ENCODE measurements at regions not wholly inside any gene's neighbourhood (a gene's known extent, or its start where the extent isn't known, plus 50 kb on each side); places are given as distances from the start of the nearest gene placed in this dataset.
"Not testable (repeated sequence)": the region's sequence is repeated elsewhere in the genome, so short reads cannot be mapped to it uniquely, and the experiment has no call there.

DNA sequence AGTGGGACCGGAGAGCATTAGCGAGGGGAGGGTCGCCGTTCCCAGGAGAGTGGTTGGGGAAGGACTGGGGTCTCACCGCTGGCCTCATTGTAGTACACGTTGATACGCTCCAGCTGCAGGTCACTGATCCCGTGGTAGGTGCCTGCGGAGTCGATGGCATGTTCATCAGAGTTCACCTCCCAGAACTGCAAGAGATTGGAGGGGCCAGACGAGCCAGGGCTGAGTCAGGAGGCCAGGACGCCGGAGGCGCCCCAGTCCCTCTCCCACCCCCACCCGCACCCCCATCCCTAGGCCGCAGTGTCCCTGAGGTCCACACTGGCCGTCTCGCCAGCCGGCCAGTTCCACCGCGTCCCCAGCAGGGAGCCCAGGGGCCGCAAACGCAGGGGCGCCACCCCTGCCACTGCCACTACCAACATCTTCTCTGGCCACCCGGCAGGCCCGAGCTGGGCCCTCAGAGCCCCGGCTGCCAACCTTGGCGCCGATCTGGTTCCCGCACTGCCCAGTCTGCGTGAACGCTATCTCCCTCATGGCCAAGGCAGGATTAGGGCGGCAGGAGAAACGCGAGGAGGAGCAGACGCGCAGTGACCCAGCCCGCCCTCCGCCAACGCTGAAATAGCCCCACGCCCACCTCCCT is 144.2 kb downstream of the ALG10 start:
- no peak for DNase-seq (ENCODE audit: low read depth, low spot score)
- no peak overlapping the region for H3K9ac ChIP-seq (ENCODE audit: insufficient read length)
- H3K27ac ChIP-seq: no peak overlapping the region
- no peaks in the 10 kb centered on the region for H3K9me3 ChIP-seq (ENCODE audit: low read depth, low read length)
- TF ChIP-seq FOXP2 (optimal IDR thresholded peaks at IDR 0.05; ENCODE audit: control extremely low read depth, extremely low read length, insufficient read depth) (no peak), POLR2AphosphoS5 (IDR thresholded peaks at IDR 0.05; ENCODE audit: borderline replicate concordance, low read depth, low read length) (no peak), EZH2 (IDR thresholded peaks at IDR 0.05) (no peak)
- H3K4me3 ChIP-seq: no peak overlapping the region
- H3K36me3 ChIP-seq (ENCODE audit: insufficient read depth, low read length): no peaks in the 10 kb centered on the region

DNA sequence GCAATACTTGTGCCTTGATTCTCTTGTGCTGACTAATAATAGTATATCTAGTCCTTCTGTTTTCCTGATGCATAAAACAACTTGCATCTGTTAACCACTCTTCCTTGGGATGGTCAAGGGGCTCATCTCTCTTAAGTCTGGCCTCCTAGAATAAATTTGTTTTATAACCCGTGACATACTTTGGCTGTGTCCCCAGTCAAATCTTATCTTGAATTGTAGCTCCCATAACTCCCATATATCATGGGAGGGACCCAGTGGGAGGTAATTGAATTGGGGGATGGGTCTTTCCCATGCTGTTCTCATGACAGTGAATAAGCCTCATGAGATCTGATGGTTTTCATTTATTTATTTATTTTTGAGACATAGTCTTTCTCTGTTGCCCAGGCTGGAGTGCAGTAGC is 146.2 kb downstream of the ALG10 start:
- not testable (repeated sequence) for H3K36me3 ChIP-seq (ENCODE audit: insufficient read depth, low read length); H3K9ac ChIP-seq (ENCODE audit: insufficient read length); H3K27ac ChIP-seq; DNase-seq (ENCODE audit: low read depth, low spot score); H3K9me3 ChIP-seq (ENCODE audit: low read depth, low read length); H3K4me3 ChIP-seq

DNA sequence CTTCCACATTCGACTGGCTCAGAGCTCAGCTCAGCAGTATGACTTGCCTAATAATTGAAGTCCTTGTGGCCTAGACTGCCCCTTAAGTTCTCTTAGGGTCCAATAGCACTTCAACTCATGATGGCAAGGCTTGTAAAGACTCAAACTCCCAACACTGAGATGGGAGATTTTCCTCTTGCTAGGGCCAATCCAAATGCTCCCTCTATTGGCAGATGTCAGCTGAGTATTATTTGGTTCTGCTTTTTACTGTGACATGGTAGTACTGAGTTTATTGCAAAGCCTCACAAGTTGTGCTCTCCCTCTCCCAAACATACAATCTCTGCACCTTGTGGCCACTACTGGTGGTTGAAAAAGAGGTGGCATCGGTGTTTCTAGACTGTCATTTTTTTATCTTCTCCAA is 164.2 kb downstream of the ALG10 start:
- H3K27ac ChIP-seq: no peak overlapping the region
- H3K4me3 ChIP-seq: no peak overlapping the region
- no peaks in the 10 kb centered on the region for H3K36me3 ChIP-seq (ENCODE audit: insufficient read depth, low read length)
- TF ChIP-seq EZH2 (IDR thresholded peaks at IDR 0.05) (no peak), POLR2AphosphoS5 (IDR thresholded peaks at IDR 0.05; ENCODE audit: borderline replicate concordance, low read depth, low read length) (no peak), FOXP2 (optimal IDR thresholded peaks at IDR 0.05; ENCODE audit: control extremely low read depth, extremely low read length, insufficient read depth) (no peak)
- no peaks in the 10 kb centered on the region for H3K9me3 ChIP-seq (ENCODE audit: low read depth, low read length)
- no peak for DNase-seq (ENCODE audit: low read depth, low spot score)
- no peak overlapping the region for H3K9ac ChIP-seq (ENCODE audit: insufficient read length)

DNA sequence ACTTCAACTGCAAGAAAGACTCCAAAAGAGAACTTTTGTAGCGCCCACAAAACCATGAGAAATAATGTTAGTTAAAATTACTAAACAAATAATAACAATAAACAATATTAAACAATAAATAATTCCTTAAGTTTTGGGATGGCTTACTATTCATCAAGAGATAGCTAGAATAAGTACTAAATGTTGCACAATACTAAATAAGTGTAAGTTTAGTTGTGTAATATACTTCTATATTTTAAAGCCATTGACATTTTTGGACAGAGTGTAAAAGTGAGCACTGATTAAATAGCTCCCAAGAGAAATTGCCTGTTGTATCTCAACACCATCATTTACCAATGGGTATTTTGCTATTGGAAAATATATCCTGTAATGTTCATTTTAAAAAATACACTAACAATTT is 166.7 kb downstream of the ALG10 start:
- no peaks in the 10 kb centered on the region for H3K9me3 ChIP-seq (ENCODE audit: low read depth, low read length)
- H3K9ac ChIP-seq (ENCODE audit: insufficient read length): no peak overlapping the region
- H3K27ac ChIP-seq: no peak overlapping the region
- no peaks in the 10 kb centered on the region for H3K36me3 ChIP-seq (ENCODE audit: insufficient read depth, low read length)
- no peak overlapping the region for H3K4me3 ChIP-seq
- TF ChIP-seq POLR2AphosphoS5 (IDR thresholded peaks at IDR 0.05; ENCODE audit: borderline replicate concordance, low read depth, low read length): no peak
- TF ChIP-seq FOXP2 (optimal IDR thresholded peaks at IDR 0.05; ENCODE audit: control extremely low read depth, extremely low read length, insufficient read depth): no peak
- DNase-seq (ENCODE audit: low read depth, low spot score): no peak

- no peak overlapping the region for H3K9ac ChIP-seq (ENCODE audit: insufficient read length)
- no peak overlapping the region for H3K4me3 ChIP-seq
- no peaks in the 10 kb centered on the region for H3K36me3 ChIP-seq (ENCODE audit: insufficient read depth, low read length)
- no peak for TF ChIP-seq EZH2 (IDR thresholded peaks at IDR 0.05)
- no peak for TF ChIP-seq POLR2AphosphoS5 (IDR thresholded peaks at IDR 0.05; ENCODE audit: borderline replicate concordance, low read depth, low read length)
- TF ChIP-seq FOXP2 (optimal IDR thresholded peaks at IDR 0.05; ENCODE audit: control extremely low read depth, extremely low read length, insufficient read depth): no peak
- no peaks in the 10 kb centered on the region for H3K9me3 ChIP-seq (ENCODE audit: low read depth, low read length)
- DNase-seq (ENCODE audit: low read depth, low spot score): no peak
- H3K27ac ChIP-seq: no peak overlapping the region
Measured at GRCh38 chr12:34190054-34190453, 167.8 kb downstream of the ALG10 start.

- Histone ChIP-seq H3K9ac (ENCODE audit: insufficient read length) (no peak overlapping the region), H3K9me3 (ENCODE audit: low read depth, low read length) (no peaks in the 10 kb centered on the region), H3K4me3 (no peak overlapping the region), H3K27ac (no peak overlapping the region), H3K36me3 (ENCODE audit: insufficient read depth, low read length) (no peaks in the 10 kb centered on the region)
- DNase-seq (ENCODE audit: low read depth, low spot score): no peak
- no peak for TF ChIP-seq POLR2AphosphoS5 (IDR thresholded peaks at IDR 0.05; ENCODE audit: borderline replicate concordance, low read depth, low read length)
- TF ChIP-seq EZH2 (IDR thresholded peaks at IDR 0.05): no peak
- TF ChIP-seq FOXP2 (optimal IDR thresholded peaks at IDR 0.05; ENCODE audit: control extremely low read depth, extremely low read length, insufficient read depth): no peak
Measured at GRCh38 chr12:34198924-34199323, 176.6 kb downstream of the ALG10 start.

GRCh38 chr12:34203866-34204620 is 181.7 kb downstream of the ALG10 start:
- H3K9me3 ChIP-seq (ENCODE audit: low read depth, low read length): no peaks in the 10 kb centered on the region

DNA sequence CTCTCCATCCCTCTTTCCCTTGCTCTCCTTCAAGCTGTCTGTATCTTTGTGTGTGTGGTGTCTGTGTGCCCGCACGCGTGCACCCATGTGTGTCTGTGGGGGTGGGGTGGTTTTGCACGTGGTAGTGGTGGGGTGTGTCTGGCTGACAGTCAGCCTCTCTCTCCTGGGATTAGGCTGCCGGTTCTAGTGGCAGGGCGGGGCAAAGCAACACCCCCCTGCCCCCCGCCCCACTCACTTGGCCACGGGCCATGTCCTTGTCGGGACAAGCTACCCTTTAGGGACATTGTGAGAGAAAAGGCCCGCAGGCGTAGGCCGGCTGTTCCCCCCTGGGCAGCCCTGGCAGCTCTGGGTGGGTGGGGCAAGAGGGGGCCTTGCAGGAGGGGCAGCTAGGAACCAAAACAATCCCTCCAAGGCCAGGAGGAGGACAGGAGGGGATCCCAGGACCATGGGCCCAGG is 182.6 kb downstream of the ALG10 start:
- TF ChIP-seq POLR2AphosphoS5 (IDR thresholded peaks at IDR 0.05; ENCODE audit: borderline replicate concordance, low read depth, low read length) (no peak), FOXP2 (optimal IDR thresholded peaks at IDR 0.05; ENCODE audit: control extremely low read depth, extremely low read length, insufficient read depth) (no peak), EZH2 (IDR thresholded peaks at IDR 0.05) (no peak)
- Histone ChIP-seq H3K9me3 (ENCODE audit: low read depth, low read length) (no peaks in the 10 kb centered on the region), H3K9ac (ENCODE audit: insufficient read length) (no peak overlapping the region), H3K4me3 (no peak overlapping the region), H3K27ac (no peak overlapping the region), H3K36me3 (ENCODE audit: insufficient read depth, low read length) (no peaks in the 10 kb centered on the region)
- no peak for DNase-seq (ENCODE audit: low read depth, low spot score)

More at GRCh38 chr12:34203866-34204620, 181.7 kb downstream of the ALG10 start:
- no peak for DNase-seq (ENCODE audit: low read depth, low spot score)
- Histone ChIP-seq H3K4me3 (no peak overlapping the region), H3K9ac (ENCODE audit: insufficient read length) (no peak overlapping the region), H3K27ac (no peak overlapping the region), H3K36me3 (ENCODE audit: insufficient read depth, low read length) (no peaks in the 10 kb centered on the region)
- TF ChIP-seq POLR2AphosphoS5 (IDR thresholded peaks at IDR 0.05; ENCODE audit: borderline replicate concordance, low read depth, low read length) (no peak), FOXP2 (optimal IDR thresholded peaks at IDR 0.05; ENCODE audit: control extremely low read depth, extremely low read length, insufficient read depth) (no peak), EZH2 (IDR thresholded peaks at IDR 0.05) (no peak)
